ENCODE measurements at regions not wholly inside any gene's neighbourhood (a gene's known extent, or its start where the extent isn't known, plus 50 kb on each side); places are given as distances from the start of the nearest gene placed in this dataset.

- no peak for TF ChIP-seq POLR2A (IDR thresholded peaks at IDR 0.05; ENCODE audit: low read depth, low read length)
- no peak for TF ChIP-seq TAF1 (IDR thresholded peaks at IDR 0.05; ENCODE audit: borderline replicate concordance, low read depth, low read length)
Observed at GRCh38 chr11:36953976-36954375, 355.9 kb upstream of the RAG2 start.
